ENCODE measurements at regions not wholly inside any gene's neighbourhood (a gene's known extent, or its start where the extent isn't known, plus 50 kb on each side); places are given as distances from the start of the nearest gene placed in this dataset.

- no peaks in the 10 kb centered on the region for H3K36me3 ChIP-seq
- 75 to 82% methylated on average over 5 of the region's 5 CpGs for WGBS, 2 donors
- DNase-seq (peak in 1 of 2 donors; percentile 48), ATAC-seq (ENCODE audit: low FRiP score in 2 of 2) (no peak)
- H3K27ac ChIP-seq, result no peak overlapping the region
- peaks cover 9 to 33% (median 24%) of the 10 kb centered on the region in 4 donors for H3K4me1 ChIP-seq
- no peak overlapping the region for H3K4me3 ChIP-seq
- H3K9me3 ChIP-seq, result no peaks in the 10 kb centered on the region
- no peaks in the 10 kb centered on the region for H3K27me3 ChIP-seq
- TF ChIP-seq EP300 (IDR thresholded peaks at IDR 0.05) (no peak), CTCF (IDR thresholded peaks at IDR 0.05) (no peak), POLR2A (IDR thresholded peaks at IDR 0.05) (no peak), POLR2AphosphoS5 (IDR thresholded peaks at IDR 0.05) (no peak)
Observed at GRCh38 chr7:17094963-17095574, 203.4 kb upstream of the AHR start.

DNA sequence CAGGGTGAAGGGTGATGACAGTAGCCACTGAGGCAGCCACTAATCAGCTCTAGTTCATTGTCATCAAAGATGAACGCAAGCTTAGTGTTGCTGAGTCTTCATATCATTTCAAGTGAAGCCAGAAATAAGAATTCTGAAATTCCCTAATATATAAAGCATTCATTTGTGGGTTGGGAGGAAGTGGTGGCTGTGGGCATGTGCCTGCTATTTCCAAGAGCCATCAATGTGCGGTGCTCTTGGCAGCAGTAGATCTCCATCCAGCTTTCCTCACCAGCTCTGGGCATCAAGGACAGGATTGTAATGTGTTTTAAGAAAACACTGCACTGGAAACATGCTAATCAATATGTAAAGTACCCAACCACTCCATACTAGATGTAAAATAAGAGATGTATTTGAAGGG is 202.5 kb upstream of the AHR start:
- H3K27me3 ChIP-seq, result no peaks in the 10 kb centered on the region
- no peaks in the 10 kb centered on the region for H3K9me3 ChIP-seq
- 53 to 67% methylated on average over 2 of the region's 2 CpGs for WGBS, 2 donors
- no peak overlapping the region for H3K27ac ChIP-seq
- H3K4me3 ChIP-seq, result no peak overlapping the region
- TF ChIP-seq POLR2A (IDR thresholded peaks at IDR 0.05) (no peak), POLR2AphosphoS5 (IDR thresholded peaks at IDR 0.05) (no peak), EP300 (IDR thresholded peaks at IDR 0.05) (no peak), CTCF (IDR thresholded peaks at IDR 0.05) (no peak)
- H3K36me3 ChIP-seq, result no peaks in the 10 kb centered on the region
- peaks cover 9 to 33% (median 24%) of the 10 kb centered on the region in 4 donors for H3K4me1 ChIP-seq
- DNase-seq (peak in 1 of 2 donors; percentile 29), ATAC-seq (ENCODE audit: low FRiP score in 2 of 2) (no peak)

DNA sequence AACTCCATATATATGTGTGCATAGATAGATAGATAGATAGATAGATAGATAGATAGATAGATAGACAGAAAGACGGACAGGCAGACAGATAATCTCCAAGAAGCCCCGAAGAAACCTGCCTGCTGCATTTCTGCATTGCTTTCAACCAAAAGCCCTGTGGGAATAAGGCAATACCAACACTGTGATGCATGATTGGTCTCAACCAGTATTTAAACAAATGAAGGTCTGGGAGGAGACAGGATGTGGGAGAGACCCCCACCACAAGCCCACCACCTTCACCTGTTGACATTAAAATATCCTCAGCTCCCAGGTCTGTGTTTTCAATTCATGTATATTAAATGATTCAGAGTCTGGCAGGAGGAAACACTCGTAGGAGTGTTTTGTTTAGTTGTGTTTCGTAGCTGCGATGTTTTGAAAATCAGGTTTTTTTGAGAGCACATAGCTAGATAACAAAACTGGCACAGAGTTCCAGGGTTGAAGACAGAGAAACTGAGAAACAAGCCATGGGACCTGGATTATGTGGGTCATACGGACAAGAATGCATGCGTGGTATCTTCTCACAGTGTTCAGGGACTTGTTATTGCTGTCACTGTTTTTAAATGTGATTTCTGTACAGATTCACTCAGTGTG is 200.7 kb upstream of the AHR start:
- TF ChIP-seq EP300 (IDR thresholded peaks at IDR 0.05), result no peak
- no peak for TF ChIP-seq CTCF (IDR thresholded peaks at IDR 0.05)
- TF ChIP-seq POLR2AphosphoS5 (IDR thresholded peaks at IDR 0.05), result no peak
- DNase-seq (no peak), ATAC-seq (ENCODE audit: low FRiP score in 2 of 2) (no peak)
- Histone ChIP-seq H3K27ac (peak overlapping the region; percentile 70 to 75 (median 71)), H3K36me3 (no peaks in the 10 kb centered on the region), H3K4me3 (peak overlapping the region in 1 of 4 donors; percentile 6), H3K27me3 (no peaks in the 10 kb centered on the region), H3K9me3 (peaks cover 0 to 2% (median 0%) of the 10 kb centered on the region in 4 donors), H3K4me1 (peaks cover 9 to 33% (median 24%) of the 10 kb centered on the region in 4 donors)
- WGBS, 2 donors, result 55% methylated on average over 7 of the region's 7 CpGs

- peak overlapping the region; percentile 70 to 75 (median 71) for H3K27ac ChIP-seq
- WGBS, 2 donors, result 67 to 71% methylated on average over 1 of the region's 1 CpG
- H3K36me3 ChIP-seq, result no peaks in the 10 kb centered on the region
- H3K27me3 ChIP-seq, result no peaks in the 10 kb centered on the region
- no peak for TF ChIP-seq EP300 (IDR thresholded peaks at IDR 0.05)
- TF ChIP-seq POLR2AphosphoS5 (IDR thresholded peaks at IDR 0.05), result no peak
- no peak for TF ChIP-seq CTCF (IDR thresholded peaks at IDR 0.05)
- TF ChIP-seq POLR2A (IDR thresholded peaks at IDR 0.05), result no peak
- peaks cover 9 to 33% (median 24%) of the 10 kb centered on the region in 4 donors for H3K4me1 ChIP-seq
- ATAC-seq (ENCODE audit: low FRiP score in 2 of 2) (peak in 1 of 2 donors; percentile 26), DNase-seq (peak in 1 of 2 donors; percentile 30)
- H3K4me3 ChIP-seq, result no peak overlapping the region
- peaks cover 0 to 2% (median 0%) of the 10 kb centered on the region in 4 donors for H3K9me3 ChIP-seq
Observed at GRCh38 chr7:17098515-17098914, 199.9 kb upstream of the AHR start.
